NCI-H2107 treated with DMSO at 0.1 percent for 48 hours (cell line): ENCODE measurements at regions not wholly inside any gene's neighbourhood (a gene's known extent, or its start where the extent isn't known, plus 50 kb on each side); places are given as distances from the start of the nearest gene placed in this dataset.

Source experiments
- DNase-seq: peaks from one replicate; lab custom pipeline; 2025; ENCODE audit not compliant: unreplicated experiment; lab: John Stamatoyannopoulos, UW

DNA sequence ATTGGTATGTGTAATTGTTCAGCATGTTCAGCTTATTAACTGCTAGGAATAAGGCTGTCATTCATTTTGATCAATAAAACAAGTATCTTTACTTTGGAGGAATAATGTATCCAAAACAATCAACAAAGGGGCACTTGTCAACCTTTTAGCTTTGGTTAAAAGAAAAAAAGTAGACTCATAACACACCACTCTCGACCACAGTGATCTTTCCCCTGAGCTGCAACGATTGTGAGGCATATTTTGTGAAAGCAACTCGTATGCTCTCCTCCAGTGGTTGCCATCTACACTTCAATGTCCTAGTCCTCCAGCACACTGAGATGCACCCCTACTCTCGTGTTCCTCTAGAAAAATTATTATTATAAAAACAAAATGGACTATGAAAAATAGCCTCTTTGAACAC, 60.1 kb upstream of the PDE7B start:
- no peak for DNase-seq

DNA sequence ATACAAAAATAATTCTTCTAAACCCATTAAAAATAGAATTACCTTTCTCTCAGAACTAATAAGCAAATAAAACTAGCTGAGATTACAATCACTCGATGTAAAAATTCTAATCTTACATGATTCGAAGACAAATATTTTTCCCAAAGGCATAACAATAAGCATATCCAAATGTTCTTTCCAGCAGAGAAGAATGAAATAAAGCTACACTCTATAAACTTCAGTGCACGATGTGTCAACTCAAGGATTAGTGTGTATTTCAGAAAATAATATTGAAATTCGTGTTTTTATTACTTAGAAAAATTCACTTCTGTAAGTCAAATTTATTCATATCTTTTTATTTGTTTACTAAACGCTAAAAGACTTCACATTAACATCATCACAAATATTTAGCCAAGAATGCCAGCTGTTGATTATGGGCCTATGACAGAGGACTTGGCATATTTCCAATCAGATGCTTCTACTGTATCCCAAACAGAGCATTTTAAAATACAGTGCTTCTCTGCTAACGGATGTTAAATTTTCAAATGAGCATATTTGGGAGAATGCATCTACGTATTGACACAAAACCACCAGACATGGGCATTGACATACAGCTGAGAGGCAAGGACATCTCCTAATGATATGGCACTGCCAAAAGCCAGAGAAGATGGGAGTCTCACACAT, 54.7 kb upstream of the PDE7B start:
- no peak for DNase-seq

DNA sequence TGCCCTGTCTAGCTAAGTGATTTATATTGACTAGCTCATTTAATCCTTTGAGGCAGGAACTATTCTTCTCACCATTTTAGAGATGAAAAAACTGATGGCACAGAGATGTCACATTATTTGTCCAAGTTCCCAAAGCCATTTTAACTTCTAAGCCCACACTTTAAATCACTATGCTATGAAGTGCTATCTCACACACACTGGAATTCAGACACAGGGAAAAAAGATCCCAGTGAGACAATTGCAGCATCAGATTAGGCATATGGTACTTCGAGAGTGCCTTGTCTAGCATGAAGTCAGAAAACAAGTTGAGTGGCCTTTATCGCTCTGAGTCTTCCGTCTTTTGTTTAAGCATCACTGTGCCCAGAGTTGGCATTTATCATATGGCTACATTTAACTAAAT, 54.1 kb upstream of the PDE7B start:
- no peak for DNase-seq

DNA sequence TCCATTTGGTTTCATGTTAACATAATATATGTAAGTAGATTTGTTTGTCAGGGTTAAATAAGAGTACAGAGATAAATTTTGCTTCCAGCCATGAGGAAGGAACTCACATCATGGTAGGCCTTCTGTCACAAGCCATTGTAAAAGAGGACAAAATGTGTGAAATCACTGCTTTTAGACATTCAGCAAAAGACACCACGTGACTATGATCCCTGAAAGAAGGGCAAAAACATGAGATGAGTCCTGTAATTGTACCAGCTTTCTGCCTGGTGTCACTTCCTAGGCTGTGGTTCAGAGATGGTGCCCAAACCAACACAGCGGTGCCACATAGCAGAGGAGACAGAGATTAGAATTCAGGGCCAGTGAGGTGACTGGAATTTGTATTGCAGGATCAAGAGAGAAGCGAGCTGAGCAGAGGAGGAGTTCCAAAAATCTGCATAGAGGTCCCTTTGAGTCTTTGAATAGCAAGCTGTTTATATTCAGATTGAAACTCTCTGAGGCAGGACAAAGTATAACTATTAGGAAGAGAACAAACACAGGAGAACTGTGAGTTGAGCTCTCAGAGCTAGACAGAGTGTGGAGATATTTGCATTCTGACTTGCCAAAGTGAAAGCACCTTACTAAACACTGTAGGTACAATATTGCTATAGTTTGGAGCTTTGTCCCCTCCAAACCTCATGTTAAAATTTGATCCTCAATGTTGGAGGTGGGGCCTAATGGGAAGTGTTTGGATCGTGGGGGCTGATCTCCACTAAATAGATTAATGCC, 52.6 kb upstream of the PDE7B start:
- DNase-seq, result no peak
